ENCODE measurements at regions not wholly inside any gene's neighbourhood (a gene's known extent, or its start where the extent isn't known, plus 50 kb on each side); places are given as distances from the start of the nearest gene placed in this dataset.

DNA sequence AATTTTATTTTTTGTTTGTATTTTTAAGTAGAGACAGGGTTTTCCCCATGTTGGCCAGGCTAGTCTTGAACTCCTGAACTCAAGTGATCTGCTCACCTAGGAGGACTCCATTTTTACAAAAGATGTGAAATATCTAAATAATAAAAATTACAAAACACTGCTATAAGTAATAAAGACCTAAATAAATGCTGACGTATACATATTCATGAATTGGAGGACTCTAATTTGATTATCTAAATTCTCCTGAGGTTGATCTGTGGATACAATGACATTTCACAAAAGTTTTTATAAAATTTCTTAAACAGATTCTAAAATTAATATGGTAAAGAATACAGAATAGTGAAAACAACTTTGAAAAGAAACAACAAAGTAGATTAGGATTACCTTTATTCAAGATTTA lies 1224.0 kb downstream of the SLC16A7 start:
- no peak for TF ChIP-seq TARDBP (IDR thresholded peaks at IDR 0.05)
- no peak for TF ChIP-seq NFRKB (IDR thresholded peaks at IDR 0.05)
- TF ChIP-seq FOXK2 (IDR thresholded peaks at IDR 0.05) = no peak
- TF ChIP-seq SUZ12 (IDR thresholded peaks at IDR 0.05) = no peak
- TF ChIP-seq FOXA1 (IDR thresholded peaks at IDR 0.05) = no peak
- no peak for TF ChIP-seq HDGF (IDR thresholded peaks at IDR 0.05; ENCODE audit: borderline replicate concordance)
- TF ChIP-seq ZNF384 (IDR thresholded peaks at IDR 0.05) = no peak
- TF ChIP-seq ARNT (IDR thresholded peaks at IDR 0.05) = no peak
- no peak for TF ChIP-seq SP1 (IDR thresholded peaks at IDR 0.05)

All from HEK293T (cell line).